Hepatocyte (in vitro differentiated cells): ENCODE measurements at regions not wholly inside any gene's neighbourhood (a gene's known extent, or its start where the extent isn't known, plus 50 kb on each side); places are given as distances from the start of the nearest gene placed in this dataset.

Experiments used
- EZH2phosphoT487 ChIP-seq: fragments of 200-600 bp; sonication (generic); IDR thresholded peaks from one replicate; pipeline ENCODE4 v1.6.1; 2018; ENCODE audit warnings: antibody characterized with exemption, mild to moderate bottlenecking, low read depth, moderate library complexity; ENCODE audit not compliant: unreplicated experiment, severe bottlenecking
- TF ChIP-seq, protein P1 (sequence below): fragments of 200-600 bp; sonication (generic); IDR thresholded peaks from 2 replicates; pipeline ENCODE4 v1.5.1; 2016; ENCODE audit warnings: antibody characterized with exemption, mild to moderate bottlenecking; ENCODE audit not compliant: poor library complexity

DNA sequence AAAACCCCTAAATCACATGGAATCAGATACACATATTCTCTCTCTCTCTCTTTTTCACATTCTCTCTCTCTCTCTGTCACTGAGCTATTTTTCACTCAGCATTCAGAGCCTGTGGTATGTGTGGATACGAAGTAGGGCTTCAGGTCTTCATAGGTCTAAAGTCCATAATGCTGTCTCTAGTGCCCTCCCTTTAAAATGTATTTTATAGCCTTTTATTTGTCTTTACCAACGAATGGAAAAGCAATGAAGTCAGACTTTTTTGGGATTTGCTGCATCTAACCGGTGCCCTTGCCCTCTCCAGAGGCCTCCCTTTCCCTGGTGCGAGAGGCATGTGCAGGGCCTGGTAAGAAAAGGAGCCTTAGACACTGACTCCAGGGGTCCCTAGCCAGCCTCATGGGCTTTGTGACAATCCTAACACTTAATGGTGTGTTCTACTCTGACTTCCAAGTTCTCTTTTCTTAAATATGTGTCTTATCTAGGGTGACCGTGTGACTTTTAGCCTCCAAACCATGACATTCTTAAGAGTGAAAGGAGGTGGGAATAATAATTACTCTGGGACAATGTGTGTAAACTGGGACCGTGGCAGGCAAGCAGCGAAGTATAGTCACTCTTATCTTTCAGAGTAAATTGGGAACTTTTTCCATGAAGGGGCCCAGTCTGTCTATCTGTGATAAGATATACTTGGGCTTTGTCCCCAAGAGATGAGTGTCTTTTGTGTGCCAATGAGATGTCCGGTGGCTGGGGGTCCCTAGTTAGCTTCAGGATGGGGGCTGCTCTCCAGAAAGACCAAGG is 101.1 kb downstream of the B3GNT2 start:
- no peak for TF ChIP-seq EZH2phosphoT487
- TF ChIP-seq, protein P1, sequence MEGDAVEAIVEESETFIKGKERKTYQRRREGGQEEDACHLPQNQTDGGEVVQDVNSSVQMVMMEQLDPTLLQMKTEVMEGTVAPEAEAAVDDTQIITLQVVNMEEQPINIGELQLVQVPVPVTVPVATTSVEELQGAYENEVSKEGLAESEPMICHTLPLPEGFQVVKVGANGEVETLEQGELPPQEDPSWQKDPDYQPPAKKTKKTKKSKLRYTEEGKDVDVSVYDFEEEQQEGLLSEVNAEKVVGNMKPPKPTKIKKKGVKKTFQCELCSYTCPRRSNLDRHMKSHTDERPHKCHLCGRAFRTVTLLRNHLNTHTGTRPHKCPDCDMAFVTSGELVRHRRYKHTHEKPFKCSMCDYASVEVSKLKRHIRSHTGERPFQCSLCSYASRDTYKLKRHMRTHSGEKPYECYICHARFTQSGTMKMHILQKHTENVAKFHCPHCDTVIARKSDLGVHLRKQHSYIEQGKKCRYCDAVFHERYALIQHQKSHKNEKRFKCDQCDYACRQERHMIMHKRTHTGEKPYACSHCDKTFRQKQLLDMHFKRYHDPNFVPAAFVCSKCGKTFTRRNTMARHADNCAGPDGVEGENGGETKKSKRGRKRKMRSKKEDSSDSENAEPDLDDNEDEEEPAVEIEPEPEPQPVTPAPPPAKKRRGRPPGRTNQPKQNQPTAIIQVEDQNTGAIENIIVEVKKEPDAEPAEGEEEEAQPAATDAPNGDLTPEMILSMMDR, result no peak
